ENCODE measurements at regions not wholly inside any gene's neighbourhood (a gene's known extent, or its start where the extent isn't known, plus 50 kb on each side); places are given as distances from the start of the nearest gene placed in this dataset.

GRCh38 chr2:145599756-145600155 is 1079.8 kb upstream of the ZEB2 start:
- TF ChIP-seq ZNF565 (CRISPR knock-in tag; conservative IDR thresholded peaks at IDR 0.05; ENCODE audit: low read depth): no peak
- no peak for TF ChIP-seq BACH2 (CRISPR knock-in tag; IDR thresholded peaks at IDR 0.05; ENCODE audit: borderline replicate concordance)
- TF ChIP-seq TOX (CRISPR knock-in tag; IDR thresholded peaks at IDR 0.05; ENCODE audit: borderline replicate concordance): no peak
- no peak for TF ChIP-seq CSRNP3 (CRISPR knock-in tag; IDR thresholded peaks at IDR 0.05)
- TF ChIP-seq CREB5 (CRISPR knock-in tag; IDR thresholded peaks at IDR 0.05; ENCODE audit: low read depth): no peak
- no peak for TF ChIP-seq ESRRG (CRISPR knock-in tag; IDR thresholded peaks at IDR 0.05)
- TF ChIP-seq GLIS3 (CRISPR knock-in tag; IDR thresholded peaks at IDR 0.05): no peak
- TF ChIP-seq PPARA (CRISPR knock-in tag; IDR thresholded peaks at IDR 0.05; ENCODE audit: borderline replicate concordance): no peak
- no peak for TF ChIP-seq TCF4 (CRISPR knock-in tag; IDR thresholded peaks at IDR 0.05; ENCODE audit: borderline replicate concordance)
- TF ChIP-seq OSR1 (CRISPR knock-in tag; IDR thresholded peaks at IDR 0.05): no peak
- no peak for TF ChIP-seq ARNTL (CRISPR knock-in tag; IDR thresholded peaks at IDR 0.05; ENCODE audit: borderline replicate concordance, low read depth)
- no peak for TF ChIP-seq PATZ1 (CRISPR knock-in tag; IDR thresholded peaks at IDR 0.05; ENCODE audit: borderline replicate concordance)
- TF ChIP-seq RARB (CRISPR knock-in tag; IDR thresholded peaks at IDR 0.05): no peak
- TF ChIP-seq SNAI2 (CRISPR knock-in tag; IDR thresholded peaks at IDR 0.05): no peak
- TF ChIP-seq ZFP30 (CRISPR knock-in tag; IDR thresholded peaks at IDR 0.05): no peak
- TF ChIP-seq ZNF70 (CRISPR knock-in tag; IDR thresholded peaks at IDR 0.05): no peak
- no peak for TF ChIP-seq ZFP3 (CRISPR knock-in tag; IDR thresholded peaks at IDR 0.05)
- ATAC-seq: no peak

GRCh38 chr2:145598434-145598833 is 1078.5 kb upstream of the ZEB2 start:
- TF ChIP-seq ZFP3 (CRISPR knock-in tag; IDR thresholded peaks at IDR 0.05): no peak
- no peak for TF ChIP-seq TCF4 (CRISPR knock-in tag; IDR thresholded peaks at IDR 0.05; ENCODE audit: borderline replicate concordance)
- no peak for TF ChIP-seq RARB (CRISPR knock-in tag; IDR thresholded peaks at IDR 0.05)
- TF ChIP-seq CREB5 (CRISPR knock-in tag; IDR thresholded peaks at IDR 0.05; ENCODE audit: low read depth): no peak
- no peak for TF ChIP-seq ZNF70 (CRISPR knock-in tag; IDR thresholded peaks at IDR 0.05)
- no peak for TF ChIP-seq CSDC2 (CRISPR knock-in tag; IDR thresholded peaks at IDR 0.05)
- TF ChIP-seq ZNF565 (CRISPR knock-in tag; conservative IDR thresholded peaks at IDR 0.05; ENCODE audit: low read depth): no peak
- TF ChIP-seq ZC3H10 (CRISPR knock-in tag; IDR thresholded peaks at IDR 0.05): no peak
- TF ChIP-seq ISL1 (CRISPR knock-in tag; IDR thresholded peaks at IDR 0.05): no peak
- TF ChIP-seq GLIS3 (CRISPR knock-in tag; IDR thresholded peaks at IDR 0.05): no peak
- no peak for TF ChIP-seq BACH2 (CRISPR knock-in tag; IDR thresholded peaks at IDR 0.05; ENCODE audit: borderline replicate concordance)
- TF ChIP-seq OSR1 (CRISPR knock-in tag; IDR thresholded peaks at IDR 0.05): no peak
- no peak for TF ChIP-seq POU6F1 (CRISPR knock-in tag; IDR thresholded peaks at IDR 0.05; ENCODE audit: borderline replicate concordance, low read depth)
- no peak for TF ChIP-seq ESRRG (CRISPR knock-in tag; IDR thresholded peaks at IDR 0.05)
- TF ChIP-seq ZFP30 (CRISPR knock-in tag; IDR thresholded peaks at IDR 0.05): no peak
- no peak for TF ChIP-seq SNAI2 (CRISPR knock-in tag; IDR thresholded peaks at IDR 0.05)
- ATAC-seq: no peak

GRCh38 chr2:145597809-145598208 is 1077.9 kb upstream of the ZEB2 start:
- no peak for ATAC-seq
- no peak for TF ChIP-seq CREB5 (CRISPR knock-in tag; IDR thresholded peaks at IDR 0.05; ENCODE audit: low read depth)
- no peak for TF ChIP-seq CSDC2 (CRISPR knock-in tag; IDR thresholded peaks at IDR 0.05)
- TF ChIP-seq PPARA (CRISPR knock-in tag; IDR thresholded peaks at IDR 0.05; ENCODE audit: borderline replicate concordance): no peak
- TF ChIP-seq PATZ1 (CRISPR knock-in tag; IDR thresholded peaks at IDR 0.05; ENCODE audit: borderline replicate concordance): no peak
